HCT116 (cell line): ENCODE measurements at regions not wholly inside any gene's neighbourhood (a gene's known extent, or its start where the extent isn't known, plus 50 kb on each side); places are given as distances from the start of the nearest gene placed in this dataset.

Experiments used
- POLR2AphosphoS5 ChIP-seq: IDR thresholded peaks from 2 replicates; pipeline ENCODE4 v1.6.1; 2011; ENCODE audit warnings: mild to moderate bottlenecking, low read depth, low read length, moderate library complexity
- TF ChIP-seq, protein P1 (sequence below): IDR thresholded peaks from 2 replicates; pipeline ENCODE4 v1.6.1; 2012; ENCODE audit warnings: low read depth

DNA sequence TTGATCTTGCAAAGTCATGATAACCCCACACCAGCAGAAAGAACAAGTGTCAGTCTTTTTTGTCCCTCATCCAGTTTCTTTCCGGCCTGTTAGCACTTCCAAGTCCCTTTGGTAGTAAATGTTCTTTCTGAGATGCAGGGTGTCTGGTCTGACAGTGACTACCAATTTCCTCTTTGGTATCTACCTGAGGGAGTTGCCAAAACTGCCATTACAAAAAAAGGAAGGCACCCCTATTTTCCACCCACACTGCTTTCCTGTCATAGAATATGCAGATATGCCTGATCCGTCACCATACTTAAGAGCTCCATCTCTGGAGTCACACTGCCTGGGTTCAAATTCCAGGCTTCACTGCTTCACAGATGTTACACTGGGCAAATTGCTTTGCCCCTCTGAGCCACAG lies 72.4 kb downstream of the ZNF281 start:
- TF ChIP-seq, protein P1, sequence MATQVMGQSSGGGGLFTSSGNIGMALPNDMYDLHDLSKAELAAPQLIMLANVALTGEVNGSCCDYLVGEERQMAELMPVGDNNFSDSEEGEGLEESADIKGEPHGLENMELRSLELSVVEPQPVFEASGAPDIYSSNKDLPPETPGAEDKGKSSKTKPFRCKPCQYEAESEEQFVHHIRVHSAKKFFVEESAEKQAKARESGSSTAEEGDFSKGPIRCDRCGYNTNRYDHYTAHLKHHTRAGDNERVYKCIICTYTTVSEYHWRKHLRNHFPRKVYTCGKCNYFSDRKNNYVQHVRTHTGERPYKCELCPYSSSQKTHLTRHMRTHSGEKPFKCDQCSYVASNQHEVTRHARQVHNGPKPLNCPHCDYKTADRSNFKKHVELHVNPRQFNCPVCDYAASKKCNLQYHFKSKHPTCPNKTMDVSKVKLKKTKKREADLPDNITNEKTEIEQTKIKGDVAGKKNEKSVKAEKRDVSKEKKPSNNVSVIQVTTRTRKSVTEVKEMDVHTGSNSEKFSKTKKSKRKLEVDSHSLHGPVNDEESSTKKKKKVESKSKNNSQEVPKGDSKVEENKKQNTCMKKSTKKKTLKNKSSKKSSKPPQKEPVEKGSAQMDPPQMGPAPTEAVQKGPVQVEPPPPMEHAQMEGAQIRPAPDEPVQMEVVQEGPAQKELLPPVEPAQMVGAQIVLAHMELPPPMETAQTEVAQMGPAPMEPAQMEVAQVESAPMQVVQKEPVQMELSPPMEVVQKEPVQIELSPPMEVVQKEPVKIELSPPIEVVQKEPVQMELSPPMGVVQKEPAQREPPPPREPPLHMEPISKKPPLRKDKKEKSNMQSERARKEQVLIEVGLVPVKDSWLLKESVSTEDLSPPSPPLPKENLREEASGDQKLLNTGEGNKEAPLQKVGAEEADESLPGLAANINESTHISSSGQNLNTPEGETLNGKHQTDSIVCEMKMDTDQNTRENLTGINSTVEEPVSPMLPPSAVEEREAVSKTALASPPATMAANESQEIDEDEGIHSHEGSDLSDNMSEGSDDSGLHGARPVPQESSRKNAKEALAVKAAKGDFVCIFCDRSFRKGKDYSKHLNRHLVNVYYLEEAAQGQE, result no peak
- TF ChIP-seq POLR2AphosphoS5, result no peak
